CD4-positive, alpha-beta T cell treated with Interleukin-2 at 100 ng/mL for 4 hours (primary cell): ENCODE measurements at regions not wholly inside any gene's neighbourhood (a gene's known extent, or its start where the extent isn't known, plus 50 kb on each side); places are given as distances from the start of the nearest gene placed in this dataset.
"Not testable (repeated sequence)": the region's sequence is repeated elsewhere in the genome, so short reads cannot be mapped to it uniquely, and the experiment has no call there.

Experiments
- DNase-seq: peaks from one replicate; pipeline ENCODE4 v3.0.0-alpha.2; 2020; ENCODE audit warnings: low spot score

DNA sequence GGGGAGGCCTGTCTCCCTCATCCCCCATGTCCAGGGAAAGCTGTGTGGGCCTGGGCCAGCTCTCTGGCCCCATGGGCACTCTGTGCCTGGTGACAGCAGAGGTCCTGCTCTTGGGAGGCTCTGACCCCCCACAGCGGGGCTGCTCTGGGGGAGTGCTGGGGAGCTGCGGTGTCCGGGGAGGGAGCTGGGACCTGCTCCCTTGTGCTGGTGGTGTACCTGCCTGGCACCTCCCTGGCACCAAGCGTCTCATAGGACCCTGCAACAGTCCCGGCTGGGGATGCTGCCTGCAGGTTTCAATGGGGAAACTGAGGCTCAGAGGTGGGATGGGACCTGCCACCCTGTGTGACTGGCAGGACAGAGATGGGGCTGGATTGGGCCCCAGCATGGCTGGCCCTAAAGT is 111.3 kb downstream of the KIF26A start:
- DNase-seq, result no peak

DNA sequence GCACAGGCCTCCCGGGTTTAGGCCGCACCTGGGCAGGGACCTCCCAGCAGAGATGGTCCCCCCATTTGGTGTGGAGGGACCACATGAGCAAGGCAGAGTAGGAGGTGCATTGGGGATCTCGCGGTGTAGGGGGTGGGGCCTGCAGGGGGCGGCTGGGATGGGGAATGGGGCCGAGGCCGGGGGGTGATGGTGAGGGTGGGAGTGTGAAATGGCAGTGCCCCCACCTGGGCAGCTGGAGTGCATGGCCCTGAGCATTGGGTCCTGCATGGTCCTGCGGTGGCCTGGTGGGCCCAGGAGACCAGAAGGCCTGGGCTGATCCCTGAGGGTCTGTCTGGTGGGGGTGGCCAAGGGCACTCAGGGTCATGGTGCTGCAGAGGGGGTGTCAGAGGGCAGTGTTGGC is 111.8 kb downstream of the KIF26A start:
- no peak for DNase-seq

DNA sequence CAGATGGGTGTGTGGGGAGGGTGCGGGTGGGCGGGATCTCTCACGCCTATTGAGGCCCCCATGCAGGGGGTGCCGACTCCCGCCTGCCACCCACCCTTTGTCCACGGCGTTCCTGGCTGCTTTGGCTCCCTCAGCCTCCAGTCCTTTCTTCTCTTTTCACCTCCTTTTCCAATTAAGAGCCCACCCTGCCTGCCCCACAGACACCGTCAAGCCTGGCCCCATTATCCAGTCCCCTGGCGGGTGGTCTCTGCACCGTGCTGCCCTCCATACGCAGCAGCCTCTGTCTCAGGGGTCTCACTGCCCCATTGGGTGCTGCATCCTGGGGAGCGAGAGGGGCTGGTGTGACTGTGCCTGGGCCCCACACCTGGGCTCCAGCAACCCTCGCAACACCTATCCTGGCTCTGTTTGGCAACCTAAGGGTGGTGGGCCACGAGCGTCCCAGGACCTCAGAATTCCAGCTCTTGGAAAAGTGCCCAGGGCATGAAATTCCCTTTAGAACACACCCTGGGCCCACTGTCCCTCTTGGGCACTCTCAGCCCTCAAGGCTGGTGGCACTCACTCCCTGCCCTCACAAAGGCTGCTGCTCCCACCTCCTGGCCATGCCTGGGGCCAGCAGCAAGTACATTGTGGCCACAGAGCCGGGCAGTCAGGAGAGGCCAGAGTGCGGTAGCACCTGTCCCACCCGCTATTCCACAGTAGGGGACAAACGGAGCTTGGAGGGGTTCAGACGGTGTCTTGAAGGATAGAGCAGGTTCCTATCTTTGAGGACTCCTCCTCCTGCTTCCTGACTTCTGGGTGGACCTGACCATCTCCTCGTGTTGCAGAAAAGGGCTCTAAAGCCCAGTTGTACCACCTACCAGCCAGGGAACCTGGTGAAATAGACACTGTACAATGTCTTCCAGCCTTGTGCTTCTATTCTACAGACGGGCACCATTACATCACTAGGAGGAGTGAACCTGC is 114.1 kb downstream of the KIF26A start:
- DNase-seq, result no peak

DNA sequence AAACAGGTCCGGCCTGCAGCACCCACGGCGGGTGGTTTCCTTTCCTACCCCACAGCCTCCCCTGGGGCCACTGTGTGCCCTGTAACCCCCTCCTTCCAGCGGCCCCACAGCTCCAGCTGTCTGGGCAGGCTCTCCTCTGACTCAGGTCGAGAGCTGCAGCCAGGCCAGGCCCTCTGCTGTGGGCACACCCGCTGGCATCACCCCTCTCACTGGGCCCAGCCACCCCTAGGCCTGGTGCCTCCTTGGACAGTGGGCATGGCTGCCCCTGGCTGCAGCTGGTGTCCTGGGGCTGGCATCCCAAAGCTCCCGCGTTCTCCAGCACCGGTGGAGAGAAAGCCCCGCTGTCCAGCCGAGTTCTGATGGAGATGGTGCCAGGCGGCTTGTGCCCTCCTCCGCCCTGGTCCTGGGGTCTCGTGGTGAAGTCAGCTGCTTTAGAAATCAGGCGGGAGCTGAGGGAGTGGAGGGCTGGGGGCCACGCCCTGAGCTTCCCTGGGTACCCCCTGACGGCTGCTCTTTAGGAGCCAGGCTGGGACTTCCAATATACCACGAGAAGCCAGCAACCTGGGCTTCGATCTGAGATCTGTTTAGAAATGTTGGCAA is 114.9 kb downstream of the KIF26A start:
- DNase-seq, result no peak

DNA sequence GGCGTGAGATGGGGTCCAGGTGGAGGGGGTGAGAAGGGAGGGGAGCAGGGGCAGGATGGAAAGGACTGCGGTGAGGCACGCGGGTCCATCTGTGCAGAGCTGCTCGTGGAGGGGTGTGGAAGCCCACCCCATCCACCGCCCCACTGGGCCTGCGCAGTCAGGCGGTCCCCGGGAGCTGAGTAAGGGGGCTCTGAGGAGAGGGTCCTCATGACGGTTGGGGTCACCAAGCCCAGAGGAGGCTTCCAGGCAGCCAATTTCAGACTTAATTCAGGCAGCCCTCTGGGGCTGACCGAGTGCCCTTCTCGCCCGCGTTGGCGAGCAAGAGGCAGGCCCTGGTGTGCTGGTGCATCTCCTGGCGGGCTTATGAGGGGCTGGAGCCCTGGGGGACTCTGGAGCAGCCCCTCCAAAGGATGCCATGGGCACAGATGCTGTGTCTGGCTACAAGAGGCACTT is 115.5 kb downstream of the KIF26A start:
- DNase-seq, result no peak

DNA sequence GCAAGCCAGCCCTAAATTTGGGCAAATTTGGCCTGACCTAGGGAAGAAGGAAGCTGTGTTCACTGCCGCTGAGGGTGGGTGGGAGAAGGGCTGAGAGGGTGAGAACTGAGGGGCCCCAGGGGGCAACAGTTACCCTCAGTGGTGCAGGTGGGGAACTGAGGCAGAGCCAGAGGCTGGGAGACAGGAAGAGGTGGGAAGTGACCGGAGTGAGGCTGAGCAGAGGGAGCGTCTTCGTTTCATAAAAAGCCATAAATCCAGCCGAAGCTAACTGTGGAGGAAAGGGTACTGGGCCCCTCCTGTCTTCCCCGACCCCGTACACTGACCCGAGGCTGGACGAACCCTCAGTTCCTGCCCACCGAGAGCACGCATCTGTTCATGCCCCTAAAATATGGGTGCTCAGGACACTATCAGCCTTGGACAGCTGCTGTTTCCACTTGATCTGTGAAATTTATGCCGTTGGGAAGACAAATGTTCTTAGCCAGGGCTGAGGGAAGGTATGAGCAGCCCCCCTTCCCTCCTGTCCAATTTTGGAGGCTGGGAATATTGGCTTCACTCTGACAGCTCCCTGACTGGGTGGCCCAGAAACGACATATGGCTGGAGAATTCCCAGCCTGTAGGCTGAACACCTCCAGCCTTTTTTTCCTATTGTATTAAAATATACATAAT is 116.5 kb downstream of the KIF26A start:
- no peak for DNase-seq

DNA sequence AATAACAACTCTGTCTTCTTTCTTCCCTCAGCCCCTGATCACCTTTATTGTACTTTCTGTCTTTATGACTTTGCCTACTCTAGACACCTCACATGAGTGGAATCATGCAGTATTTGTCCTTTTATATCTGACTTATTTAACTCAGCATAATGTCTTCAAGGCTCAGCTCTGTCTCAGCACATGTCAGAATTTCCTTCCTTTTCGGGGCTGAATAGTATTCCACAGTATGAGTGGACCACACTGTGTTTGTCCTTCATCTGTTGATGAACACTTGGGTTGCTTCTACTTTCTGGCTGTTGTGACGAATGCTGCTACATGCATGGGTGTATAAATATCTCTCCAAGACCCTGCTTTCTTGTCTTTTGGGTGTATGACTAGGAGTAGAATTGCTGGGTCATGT is 117.6 kb downstream of the KIF26A start:
- no peak for DNase-seq

DNA sequence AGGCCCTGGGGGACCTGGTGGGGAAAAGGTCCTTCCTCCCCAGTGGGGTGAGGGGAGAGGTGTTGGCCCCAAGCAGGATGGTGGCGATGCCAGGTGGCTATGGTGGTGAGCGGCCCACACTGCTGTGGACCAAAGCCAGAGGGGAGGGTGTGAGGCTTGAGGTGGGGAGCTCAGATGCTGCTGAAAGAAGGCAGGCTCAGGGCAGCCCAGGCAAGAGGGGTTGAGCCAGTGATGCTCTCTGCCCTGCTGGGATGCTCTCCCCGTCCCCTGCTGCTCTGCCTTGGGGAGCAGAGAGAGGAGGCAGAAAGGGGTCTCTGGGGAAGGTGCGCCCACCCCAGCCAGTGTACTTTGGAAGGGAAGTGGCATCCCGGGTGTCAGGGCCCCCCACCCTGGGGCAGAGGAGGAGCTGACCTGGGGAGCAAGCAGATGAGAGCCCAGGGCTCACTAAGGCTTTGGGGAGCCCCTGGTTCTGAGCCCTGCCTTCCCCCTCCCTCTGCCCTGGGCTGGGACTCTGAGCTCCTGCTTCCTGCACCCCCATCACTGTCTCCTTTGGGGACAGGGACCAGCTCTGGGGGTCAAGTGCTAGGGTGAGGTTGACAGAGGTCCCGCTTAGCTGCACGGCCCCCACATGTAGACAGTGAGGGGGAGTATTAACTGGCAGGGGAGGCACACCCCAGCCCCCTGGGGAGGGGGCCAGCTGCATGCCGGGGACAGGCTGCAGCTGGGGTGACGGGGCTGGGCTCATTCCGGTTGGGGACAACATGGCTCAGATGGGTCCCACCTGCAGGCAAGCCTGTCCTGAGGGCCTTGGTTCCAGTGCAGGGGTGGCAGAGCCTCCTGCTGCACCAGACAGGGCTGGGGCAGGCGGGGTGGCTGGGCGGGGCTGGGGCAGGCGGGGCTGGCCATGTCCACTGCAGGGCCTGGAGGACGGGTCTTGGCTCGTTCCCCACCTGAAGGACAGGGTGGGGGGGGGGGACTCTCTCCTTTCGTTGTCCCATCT is 124.4 kb downstream of the KIF26A start:
- no peak for DNase-seq

DNA sequence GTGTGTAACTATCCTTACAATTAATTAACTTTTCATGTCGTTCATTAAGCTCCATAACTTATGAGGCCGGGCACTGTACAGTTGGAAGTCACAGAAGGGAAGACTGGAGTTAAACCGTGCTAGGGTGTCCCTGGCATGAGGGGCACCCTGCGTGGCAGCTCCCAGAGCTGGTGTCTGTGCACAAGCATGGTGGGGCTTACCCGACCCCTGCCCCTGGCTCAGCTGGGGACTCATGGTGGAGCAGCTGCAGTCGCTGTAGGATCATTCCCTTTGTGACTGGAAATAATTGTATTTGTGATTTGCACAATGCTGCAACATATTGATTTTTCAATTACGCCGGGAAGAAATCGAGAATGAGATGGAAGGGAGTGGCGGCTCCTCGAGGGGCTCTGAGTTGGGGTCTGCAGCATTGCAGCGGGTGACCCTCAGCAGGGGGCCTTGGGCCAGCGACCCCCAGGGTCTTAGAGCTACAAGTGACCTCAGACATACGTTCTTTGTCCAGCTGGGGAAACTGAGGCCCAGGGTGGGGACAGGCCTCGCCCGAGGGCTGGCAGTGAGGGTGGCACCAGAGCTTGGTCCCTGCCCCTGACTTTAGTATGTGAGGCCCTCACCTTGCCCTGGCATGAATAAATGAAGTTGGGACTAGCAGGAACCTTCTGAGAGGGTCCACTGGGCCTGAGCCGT is 125.4 kb downstream of the KIF26A start:
- no peak for DNase-seq

DNA sequence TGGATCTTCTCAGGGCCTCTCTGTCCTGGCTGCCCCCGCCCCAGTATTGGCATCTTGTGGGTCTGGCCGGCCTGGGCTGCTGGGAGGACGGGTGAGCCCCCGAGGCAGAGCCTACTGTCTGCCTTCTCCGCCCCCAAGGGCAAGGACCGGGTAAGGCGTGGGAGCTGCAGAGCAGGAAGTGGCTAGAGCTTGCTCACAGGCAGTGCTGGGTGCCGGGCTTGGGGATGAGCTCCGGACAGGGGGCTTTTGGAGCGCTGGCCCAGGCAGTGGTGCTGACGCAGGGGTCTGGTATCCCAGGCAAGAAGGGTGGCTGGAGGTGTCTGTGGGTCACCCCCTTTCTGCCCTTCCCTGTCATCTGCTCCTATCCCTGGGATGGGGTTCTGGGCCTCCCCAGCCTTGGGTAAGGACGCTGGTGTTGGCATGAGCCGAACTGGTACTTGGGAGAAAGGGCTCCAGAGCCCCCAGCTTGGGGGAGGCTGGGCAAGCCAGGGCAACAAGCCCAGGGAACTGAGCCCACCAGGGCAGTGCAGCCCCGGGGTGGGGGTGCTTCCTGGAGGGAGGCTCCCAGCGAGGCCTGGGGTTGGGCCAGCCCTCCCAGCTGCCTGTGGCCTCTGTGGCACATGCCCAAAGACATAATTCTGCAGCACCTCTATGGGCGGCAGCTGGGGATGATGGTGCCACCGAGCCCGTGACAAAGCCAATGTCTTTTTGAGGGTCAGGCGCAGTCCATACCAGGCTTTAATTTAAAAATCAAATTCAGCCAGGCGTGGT is 126.3 kb downstream of the KIF26A start:
- no peak for DNase-seq

DNA sequence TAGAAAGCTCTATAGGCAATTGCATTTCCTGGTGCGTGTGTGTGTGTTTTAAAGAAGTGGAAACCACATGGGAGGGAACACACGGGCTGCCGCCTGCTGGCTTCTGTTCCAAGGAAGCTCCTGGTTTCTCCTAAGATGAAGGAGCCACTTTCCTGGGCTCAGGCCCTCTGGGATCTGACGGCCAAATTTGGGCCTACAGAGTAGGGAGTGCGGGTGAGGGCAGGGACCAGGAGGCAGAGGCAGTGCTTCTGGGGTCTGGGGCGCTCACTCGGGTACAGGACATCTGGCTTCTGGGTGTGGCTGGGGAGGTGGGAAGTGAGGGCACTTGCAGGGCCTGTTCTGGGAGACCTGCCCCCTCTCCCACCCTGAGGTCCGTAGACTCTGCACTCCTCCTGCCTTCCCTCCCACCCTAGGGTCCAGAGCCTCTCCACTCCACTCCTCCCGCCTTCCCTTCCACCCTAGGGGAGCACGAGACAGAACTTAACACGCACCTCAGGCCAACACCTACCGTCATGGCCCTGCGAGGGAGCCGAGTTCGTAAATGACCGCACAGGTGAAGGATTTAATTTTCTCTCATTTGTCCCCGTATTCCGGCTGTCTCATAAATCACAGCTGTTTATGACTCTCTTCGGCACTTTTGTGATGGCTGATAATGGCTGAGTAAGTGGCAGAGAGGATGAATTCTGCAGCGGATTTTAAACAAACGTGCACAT is 127.7 kb downstream of the KIF26A start:
- DNase-seq, result no peak

DNA sequence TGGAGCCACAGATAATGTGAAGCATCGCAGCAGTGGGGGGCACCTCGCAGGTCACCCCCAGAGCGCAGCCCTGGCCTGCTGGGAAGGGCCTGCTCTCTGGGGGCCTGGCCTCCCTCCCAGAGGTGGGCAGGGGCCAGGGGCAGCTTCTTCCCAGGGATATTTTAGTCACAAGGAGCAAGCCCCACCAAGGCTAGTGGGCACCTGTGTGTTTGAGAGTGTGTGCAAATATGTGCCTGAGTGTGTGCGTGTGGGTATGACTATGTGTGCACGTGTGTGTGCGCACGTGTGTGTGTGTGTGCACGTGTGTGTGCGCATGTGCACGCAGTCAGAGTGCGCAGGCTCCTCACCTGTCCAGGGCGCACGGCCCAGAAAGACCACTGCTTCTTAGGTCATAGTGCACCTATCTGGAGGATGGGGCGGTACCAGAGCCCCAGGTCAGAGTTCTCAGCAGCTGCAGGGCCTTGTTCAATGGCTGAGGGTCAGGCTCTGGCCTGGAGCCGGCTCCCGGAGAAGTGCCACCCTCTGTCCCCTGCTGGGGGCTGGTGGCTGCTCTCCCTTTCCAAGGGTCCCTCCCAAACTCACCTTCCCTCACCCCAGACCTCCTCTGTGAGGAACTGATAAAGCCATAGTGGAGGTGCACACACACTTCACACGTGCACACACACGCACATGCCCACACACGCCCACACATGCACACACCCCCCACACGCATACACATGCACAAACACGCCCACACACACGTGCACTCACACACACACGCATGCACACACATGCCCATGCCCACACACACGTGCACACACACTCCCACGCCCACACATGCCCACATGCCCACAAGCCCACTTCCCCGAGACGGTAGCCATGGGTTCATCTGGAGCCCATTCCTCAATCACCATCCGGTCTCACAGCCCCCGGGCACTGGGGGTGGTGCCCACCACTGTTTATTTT is 128.5 kb downstream of the KIF26A start:
- DNase-seq, result no peak

DNA sequence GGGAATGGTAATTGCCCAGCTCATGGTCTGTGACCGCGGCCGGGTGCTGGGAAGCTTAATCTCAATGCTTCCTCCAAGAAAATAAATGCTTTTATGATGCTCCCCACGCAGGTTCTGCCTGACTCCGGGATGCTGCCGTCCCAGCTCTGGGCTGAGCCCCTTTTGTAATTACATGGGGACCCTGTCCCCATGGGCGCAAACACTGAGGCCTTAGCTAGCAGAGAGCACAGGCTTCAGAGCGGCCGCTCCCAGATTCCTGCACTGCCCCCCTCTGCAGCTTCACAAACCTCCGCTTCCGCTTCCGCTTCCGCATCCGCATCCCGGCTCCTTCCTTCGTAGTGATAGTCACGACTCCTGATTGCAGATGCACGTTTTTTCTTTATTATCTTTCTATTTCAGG is 129.5 kb downstream of the KIF26A start:
- DNase-seq, result no peak

DNA sequence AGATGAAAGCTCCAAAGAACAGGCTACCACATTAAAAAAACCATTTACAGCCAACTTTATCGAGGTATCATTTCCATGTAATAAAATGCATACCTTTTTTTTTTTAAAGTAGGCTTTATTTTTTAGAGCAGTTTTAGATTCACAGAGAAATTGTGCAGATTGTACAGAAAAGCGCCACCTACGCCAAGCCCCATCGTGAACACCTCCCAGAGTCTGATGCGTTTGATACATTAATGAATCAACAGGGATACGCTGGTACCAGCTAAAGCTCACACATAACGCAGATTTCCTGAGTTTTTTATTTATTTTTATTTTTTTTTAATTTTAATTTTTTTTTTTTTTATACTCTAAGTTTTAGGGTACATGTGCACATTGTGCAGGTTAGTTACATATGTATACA is 129.9 kb downstream of the KIF26A start:
- no peak for DNase-seq

DNA sequence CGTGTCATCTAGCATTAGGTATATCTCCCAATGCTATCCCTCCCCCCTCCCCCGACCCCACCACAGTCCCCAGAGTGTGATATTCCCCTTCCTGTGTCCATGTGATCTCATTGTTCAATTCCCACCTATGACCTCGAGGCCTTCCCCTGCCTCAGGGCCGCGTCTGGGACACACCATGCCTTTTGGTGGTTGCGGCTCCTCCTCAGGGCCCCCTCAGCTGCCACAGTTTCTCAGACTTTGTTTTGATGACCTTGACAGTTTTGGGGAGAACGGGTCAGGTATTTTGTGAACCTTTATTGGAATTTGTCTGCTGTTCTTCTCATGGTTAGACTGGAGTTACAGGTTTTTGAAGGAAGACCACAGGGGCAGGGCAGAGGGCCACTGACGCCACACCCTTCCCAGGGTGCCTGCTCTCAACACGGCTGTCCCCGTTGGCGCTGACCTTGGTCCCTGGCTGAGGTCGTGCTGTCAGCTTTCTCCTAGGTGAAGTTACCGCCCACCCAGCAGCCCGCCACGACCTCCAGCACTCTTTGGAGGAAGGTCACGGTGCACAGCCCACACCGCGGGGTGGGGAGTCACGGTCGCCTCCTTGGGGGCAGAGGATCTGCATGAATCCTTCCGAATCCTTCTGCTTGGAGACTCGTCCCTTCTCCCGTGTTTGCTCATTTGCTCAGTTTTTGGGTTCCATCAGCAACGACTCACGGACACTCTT is 130.5 kb downstream of the KIF26A start:
- DNase-seq, result no peak

DNA sequence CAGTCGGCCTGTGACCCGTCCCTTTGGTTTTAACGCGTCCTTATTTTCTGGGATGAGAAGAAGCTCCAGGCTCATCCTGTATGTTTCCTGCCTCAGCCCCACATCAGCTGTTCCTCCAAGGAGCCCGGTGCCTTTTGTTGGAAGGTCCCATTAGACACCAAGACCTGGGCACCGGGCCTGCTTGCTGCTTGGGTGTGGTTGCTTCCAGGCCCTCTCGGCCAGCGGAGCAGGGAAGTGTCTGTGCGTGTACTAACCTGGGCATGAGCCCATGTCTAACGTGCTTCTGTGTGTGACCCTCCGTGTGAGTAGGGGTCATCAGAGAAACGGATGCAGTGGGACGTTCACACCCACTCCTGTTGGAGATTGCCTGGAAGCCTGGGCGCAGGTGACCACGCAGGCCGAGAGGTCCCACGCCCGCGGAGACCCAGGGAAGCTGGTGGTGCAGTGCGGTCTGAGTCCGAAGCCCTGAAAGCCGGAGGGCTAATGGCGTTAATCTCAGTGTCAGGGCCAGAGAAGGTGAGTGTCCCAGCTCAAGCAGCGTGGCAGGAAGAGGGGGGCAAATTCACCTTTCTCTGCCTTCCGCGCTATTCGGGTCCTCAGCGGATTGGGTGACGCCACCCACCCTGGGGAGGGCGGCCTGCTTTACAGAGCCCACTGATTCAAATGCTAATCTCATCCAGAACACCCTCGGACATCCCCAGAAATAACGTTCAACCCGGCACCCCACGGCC is 131.3 kb downstream of the KIF26A start:
- not testable (repeated sequence) for DNase-seq

DNA sequence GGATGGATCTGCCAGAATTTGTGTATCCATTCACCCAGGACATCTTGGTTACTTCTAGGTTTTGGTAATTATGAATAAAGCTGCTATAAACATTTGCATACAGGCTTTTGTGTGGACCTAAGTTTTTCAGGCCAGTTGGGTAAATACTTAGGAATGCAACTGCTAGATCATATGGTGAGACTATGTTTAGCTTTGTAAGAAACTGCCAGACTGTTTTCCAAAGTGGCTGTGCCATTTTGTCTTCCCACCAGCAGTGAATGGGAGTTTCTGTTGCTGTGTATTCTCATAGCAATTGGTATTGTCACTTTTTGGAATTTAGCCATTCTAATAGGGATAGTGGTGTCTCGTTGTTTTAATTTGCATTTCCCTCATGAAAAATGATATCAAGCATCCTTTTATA is 133.0 kb downstream of the KIF26A start:
- DNase-seq, result no peak
